ENCODE measurements at regions not wholly inside any gene's neighbourhood (a gene's known extent, or its start where the extent isn't known, plus 50 kb on each side); places are given as distances from the start of the nearest gene placed in this dataset.

DNA sequence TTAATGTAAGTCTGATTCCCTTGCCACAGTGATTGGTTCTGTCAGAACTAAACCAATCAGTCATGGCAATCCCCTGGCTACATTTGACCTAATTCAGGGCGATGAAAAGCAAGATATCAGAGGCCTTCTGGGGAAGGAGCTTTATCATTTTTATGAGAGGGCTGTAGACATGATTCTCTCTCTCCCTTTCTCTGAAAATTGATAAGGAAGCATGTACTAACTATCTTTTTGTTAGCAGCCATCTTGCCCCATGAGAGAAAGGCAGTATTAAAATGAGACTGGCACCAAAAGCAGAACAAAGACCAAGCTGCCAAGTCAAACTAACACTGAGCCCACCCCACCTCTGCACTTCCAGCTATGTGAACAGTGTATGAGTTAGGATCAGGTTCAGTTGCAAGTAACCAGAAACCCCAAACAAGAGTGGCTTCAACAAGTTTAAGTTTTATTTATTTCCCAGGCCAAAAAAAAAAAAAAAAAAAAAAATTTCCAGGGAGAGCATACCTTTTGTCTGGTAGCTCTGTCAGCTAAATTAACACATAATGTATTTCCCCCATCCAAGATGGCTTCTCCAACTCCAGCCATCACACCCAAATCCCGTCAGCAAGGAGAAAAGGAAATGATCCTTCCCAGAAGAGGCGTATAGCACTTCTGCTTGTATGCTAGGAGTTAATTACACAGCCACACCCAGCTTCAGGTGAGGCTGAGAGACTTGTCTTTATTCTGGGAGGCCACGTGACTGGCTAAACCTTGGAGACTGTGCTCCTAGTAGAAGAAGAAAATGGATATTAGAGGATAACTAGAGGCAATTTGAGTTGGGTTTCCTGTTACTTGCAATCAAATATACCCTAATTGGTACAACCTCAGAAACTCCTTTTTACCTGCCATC lies 105.8 kb upstream of the RALGPS2 start:
- intact Hi-C loops (cut with DNase I) = no loop called here
- Histone ChIP-seq H3K27ac (no peak overlapping the region), H3K4me1 (no peaks in the 10 kb centered on the region), H3K27me3 (no peaks in the 10 kb centered on the region), H3K9me3 (no peaks in the 10 kb centered on the region), H3K36me3 (no peaks in the 10 kb centered on the region), H3K4me3 (no peak overlapping the region)
- ATAC-seq (no peak), DNase-seq (no peak)
- no peak for TF ChIP-seq CTCF (IDR thresholded peaks at IDR 0.05)

DNA sequence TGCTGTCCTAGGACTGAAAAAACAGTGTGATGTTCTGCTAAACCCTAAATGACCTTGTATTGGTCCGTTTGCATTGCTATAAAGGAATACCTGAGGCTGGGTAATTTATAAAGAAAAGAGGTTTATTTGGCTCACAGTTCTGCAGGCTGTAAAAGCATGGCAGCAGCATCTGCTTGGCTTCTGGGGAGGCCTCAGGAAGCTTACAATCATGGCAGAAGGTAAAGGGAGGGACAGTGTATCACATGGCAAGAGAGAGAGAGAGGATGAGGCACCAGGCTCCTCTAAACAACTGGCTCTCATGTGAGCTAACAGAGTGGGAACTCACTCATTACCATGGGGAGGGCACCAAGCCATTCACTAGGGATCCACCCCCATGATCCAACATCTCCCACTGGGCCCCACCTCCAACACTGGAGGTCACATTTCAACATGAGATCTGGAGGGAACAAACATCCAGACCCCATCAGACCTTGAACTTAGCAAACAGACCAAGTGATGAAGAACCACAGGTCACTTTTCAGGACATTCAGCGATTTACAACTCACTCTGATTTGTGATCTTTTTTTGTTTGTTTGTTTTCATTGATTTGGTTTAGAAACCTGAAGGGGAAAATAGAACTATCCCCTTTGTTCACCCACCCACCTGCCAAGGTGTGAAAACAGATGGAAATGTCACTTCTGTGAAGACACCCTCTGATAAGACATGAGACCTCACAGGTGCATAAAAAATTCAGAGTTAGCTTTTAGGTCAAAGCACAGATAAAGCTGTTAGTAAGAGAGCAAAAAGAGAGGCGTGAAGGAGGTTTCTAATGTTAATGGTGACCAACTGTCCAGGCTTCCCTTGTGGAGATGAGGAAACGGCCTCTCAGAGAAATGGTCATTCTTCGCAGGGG lies 104.2 kb upstream of the RALGPS2 start:
- DNase-seq (no peak), ATAC-seq (no peak)
- Histone ChIP-seq H3K4me1 (no peaks in the 10 kb centered on the region), H3K27me3 (no peaks in the 10 kb centered on the region), H3K9me3 (no peaks in the 10 kb centered on the region), H3K4me3 (no peak overlapping the region), H3K27ac (no peak overlapping the region), H3K36me3 (no peaks in the 10 kb centered on the region)
- TF ChIP-seq CTCF (IDR thresholded peaks at IDR 0.05) = no peak
- intact Hi-C loops (cut with DNase I) = no loop called here

GRCh38 chr1:178621822-178622221 lies 103.2 kb upstream of the RALGPS2 start:
- Histone ChIP-seq H3K9me3 (no peaks in the 10 kb centered on the region), H3K27me3 (no peaks in the 10 kb centered on the region), H3K4me3 (no peak overlapping the region), H3K4me1 (no peaks in the 10 kb centered on the region), H3K27ac (no peak overlapping the region), H3K36me3 (no peaks in the 10 kb centered on the region)
- no peak for TF ChIP-seq CTCF (IDR thresholded peaks at IDR 0.05)
- ATAC-seq (no peak), DNase-seq (no peak)
- intact Hi-C loops (cut with DNase I) = no loop called here

DNA sequence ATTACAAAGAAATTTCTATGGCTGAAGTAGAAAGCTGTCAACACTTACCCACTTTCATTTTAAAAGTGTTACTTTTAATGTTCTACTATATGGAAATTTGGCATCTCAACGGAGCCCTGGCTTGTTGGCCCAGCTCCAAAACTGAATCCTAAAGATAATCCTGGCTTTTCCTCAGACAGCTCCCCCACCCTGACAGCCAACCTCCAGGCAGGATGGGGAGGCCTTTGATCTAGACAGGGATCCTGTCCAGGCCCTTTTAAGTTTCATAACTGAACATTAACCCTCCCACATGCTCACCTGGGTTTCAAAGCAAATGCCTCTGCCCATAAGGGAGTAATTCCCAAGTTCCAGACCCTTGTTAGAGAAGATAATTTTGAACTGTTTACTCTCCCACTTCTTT lies 99.3 kb upstream of the RALGPS2 start:
- ATAC-seq (no peak), DNase-seq (no peak)
- no peak for TF ChIP-seq CTCF (IDR thresholded peaks at IDR 0.05)
- no peaks in the 10 kb centered on the region for H3K4me1 ChIP-seq
- no peaks in the 10 kb centered on the region for H3K36me3 ChIP-seq
- no peaks in the 10 kb centered on the region for H3K9me3 ChIP-seq
- intact Hi-C loops (cut with DNase I) = no loop called here
- H3K4me3 ChIP-seq = no peak overlapping the region
- H3K27ac ChIP-seq = no peak overlapping the region
- H3K27me3 ChIP-seq = no peaks in the 10 kb centered on the region

DNA sequence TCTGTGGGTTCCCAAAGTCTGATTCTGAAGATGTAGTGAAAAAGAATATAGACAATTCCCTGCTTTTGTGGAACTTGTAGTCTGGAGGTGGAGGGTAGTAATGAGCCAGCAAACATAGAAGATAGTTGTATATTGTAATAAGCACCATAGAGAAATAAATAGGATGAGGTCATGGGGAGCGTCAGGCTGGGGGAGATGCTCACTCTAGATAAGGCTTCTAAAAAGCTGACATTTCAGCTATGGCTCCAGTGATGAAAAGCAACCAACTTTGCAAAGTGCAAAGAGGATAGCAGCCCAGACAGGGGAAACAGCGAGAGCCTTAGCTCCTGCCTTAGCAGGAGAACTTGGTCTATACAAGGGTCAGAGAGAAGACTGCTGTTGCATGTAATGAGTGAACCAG lies 98.0 kb upstream of the RALGPS2 start:
- H3K27ac ChIP-seq = no peak overlapping the region
- DNase-seq (no peak), ATAC-seq (no peak)
- H3K27me3 ChIP-seq = no peaks in the 10 kb centered on the region
- intact Hi-C loops (cut with DNase I) = no loop called here
- H3K9me3 ChIP-seq = no peaks in the 10 kb centered on the region
- no peak overlapping the region for H3K4me3 ChIP-seq
- no peak for TF ChIP-seq CTCF (IDR thresholded peaks at IDR 0.05)
- no peaks in the 10 kb centered on the region for H3K36me3 ChIP-seq
- H3K4me1 ChIP-seq = no peaks in the 10 kb centered on the region

Measured in upper lobe of right lung (tissue), 1 donor.